HTR-8/SVneo (cell line): ENCODE measurements at regions not wholly inside any gene's neighbourhood (a gene's known extent, or its start where the extent isn't known, plus 50 kb on each side); places are given as distances from the start of the nearest gene placed in this dataset.
"Not testable (repeated sequence)": the region's sequence is repeated elsewhere in the genome, so short reads cannot be mapped to it uniquely, and the experiment has no call there.

ENCODE experiments used
- DNase-seq: peaks from one replicate; pipeline ENCODE4 v3.0.0; 2011; ENCODE audit warnings: low spot score, mixed read lengths; ENCODE audit not compliant: insufficient read length
- FAIRE-seq: peaks from 2 replicates; lab custom pipeline; 2011; peaks lifted over from hg19 to GRCh38; lab: Jason Lieb, UNC

DNA sequence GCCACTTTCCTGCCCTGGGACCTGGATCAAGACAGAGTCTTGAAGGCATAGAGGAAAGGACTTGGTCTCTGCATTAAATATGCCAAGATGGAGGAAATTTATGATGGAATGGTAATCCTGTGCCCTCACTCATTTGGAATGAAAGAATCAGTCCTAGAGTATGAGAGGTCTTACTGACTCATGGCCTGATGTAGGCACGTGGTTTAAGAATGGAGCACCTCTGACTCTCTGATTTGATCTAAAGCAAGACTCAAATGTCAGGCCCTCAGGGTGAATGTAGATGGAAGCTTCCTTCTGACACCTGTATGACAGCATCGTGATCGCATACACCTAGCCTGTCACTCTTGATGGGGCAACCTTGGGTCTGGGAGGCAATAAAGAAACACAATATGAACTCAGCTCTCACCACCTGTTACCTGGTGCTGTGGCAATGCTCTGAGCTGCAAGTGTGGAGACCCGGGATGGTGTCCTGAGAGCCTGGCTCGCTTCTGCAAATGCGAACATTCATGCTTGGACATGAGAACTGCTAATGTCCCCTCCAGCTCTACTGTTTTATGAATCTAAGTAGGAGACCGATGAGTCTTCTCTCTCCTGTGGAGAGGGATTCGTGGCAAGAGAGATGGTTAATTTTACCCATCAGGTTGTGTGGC is 229.9 kb downstream of the ABCC12 start:
- peak; percentile 15 for DNase-seq
- FAIRE-seq = no peak

- DNase-seq (no peak), FAIRE-seq (no peak)
Observed at GRCh38 chr16:47924950-47925349, 230.8 kb downstream of the ABCC12 start.

- FAIRE-seq = no peak
- no peak for DNase-seq
Observed at GRCh38 chr16:47921535-47921934, 234.3 kb downstream of the ABCC12 start.

- DNase-seq (no peak), FAIRE-seq (no peak)
Observed at GRCh38 chr16:47920709-47921108, 235.1 kb downstream of the ABCC12 start.

DNA sequence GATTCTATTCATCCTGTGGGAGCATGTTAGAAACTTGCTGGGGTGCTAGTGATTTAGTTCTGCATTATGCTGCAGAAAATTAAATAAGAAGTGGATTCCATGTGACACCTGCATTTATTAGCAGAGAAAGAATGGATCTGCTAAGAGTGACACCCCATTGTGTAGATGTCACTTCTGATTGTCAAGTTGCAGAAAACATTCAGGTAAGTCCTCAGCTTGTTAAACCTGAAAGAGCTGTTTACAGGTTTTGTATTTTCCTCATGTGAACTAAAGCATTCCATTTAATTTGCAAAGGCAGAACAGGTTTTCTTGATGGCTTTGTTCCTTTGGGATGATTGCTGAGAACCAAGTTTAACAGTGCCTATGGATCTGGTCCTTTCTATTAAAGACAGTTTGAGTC is 238.7 kb downstream of the ABCC12 start:
- peak; percentile 23 for FAIRE-seq

GRCh38 chr16:47916266-47916665 is 239.5 kb downstream of the ABCC12 start:
- DNase-seq (no peak), FAIRE-seq (no peak)

More for the DNA sequence above, 238.7 kb downstream of the ABCC12 start:
- DNase-seq = no peak

GRCh38 chr16:47907109-47907508 is 248.7 kb downstream of the ABCC12 start:
- DNase-seq (no peak), FAIRE-seq (no peak)

DNA sequence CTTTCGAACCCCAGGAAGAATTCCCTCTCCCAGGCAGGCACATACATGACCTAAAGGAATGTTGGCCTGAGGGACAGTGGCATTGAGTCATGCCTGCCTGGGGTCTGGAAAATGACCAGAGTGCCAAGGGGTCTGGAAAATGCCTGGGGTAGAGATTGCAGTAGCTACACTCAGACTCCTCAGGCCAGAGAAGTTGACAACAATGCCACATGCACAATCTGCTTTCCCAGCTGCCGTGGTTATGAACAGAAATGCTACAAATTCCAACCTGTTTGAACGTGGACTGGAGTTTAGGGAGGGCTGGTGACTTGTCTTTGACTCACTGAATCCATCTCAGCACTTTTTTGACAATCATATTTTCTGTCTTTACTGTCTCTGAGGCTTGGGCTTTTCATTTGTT is 250.0 kb downstream of the ABCC12 start:
- DNase-seq = peak; percentile 43
- peak; percentile 44 for FAIRE-seq

- FAIRE-seq (no peak), DNase-seq (no peak)
Observed at GRCh38 chr16:47904691-47905090, 251.1 kb downstream of the ABCC12 start.

GRCh38 chr16:47903470-47903869 is 252.3 kb downstream of the ABCC12 start:
- DNase-seq = no peak
- no peak for FAIRE-seq

GRCh38 chr16:47897105-47897504 is 258.7 kb downstream of the ABCC12 start:
- DNase-seq, FAIRE-seq: not testable (repeated sequence)

DNA sequence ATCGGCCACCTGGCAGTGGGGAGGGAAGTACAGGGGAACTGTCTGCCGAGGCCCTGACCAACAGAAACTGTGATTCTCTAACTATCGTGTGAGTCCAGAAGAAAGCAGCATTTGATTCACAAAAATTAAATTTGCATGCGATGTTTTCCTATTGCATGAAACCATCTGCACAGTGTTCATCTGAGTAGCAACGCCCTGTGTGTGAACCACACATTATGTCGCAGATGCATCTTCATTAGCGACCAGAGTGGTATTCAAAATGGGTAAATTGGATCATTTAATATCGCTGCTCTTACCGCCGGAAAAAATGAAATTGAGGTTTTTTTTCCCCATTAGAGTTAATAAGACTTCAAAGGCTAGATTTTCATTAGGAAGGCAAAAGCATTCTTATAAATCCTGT is 260.6 kb downstream of the ABCC12 start:
- FAIRE-seq (no peak), DNase-seq (no peak)

DNA sequence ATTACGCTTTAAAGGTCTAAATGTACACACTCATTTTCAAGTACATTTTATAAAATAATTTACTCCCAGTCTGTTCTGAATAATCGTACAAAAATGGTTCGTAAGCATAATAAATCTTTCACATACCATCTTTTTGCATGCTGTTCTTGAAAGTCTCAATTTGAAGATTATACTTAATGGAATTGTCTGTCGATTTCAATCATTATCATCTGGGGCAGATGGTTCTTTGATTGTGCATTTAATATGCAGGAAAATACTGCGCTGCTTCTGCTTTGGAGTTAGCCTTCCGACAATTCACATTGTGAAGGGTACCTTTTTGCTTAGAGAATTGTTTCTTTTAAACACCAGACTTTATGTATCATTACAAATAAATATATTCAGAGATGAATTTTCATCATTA is 262.8 kb downstream of the ABCC12 start:
- no peak for DNase-seq
- FAIRE-seq = no peak

- no peak for FAIRE-seq
- no peak for DNase-seq
Observed at GRCh38 chr16:47888734-47889133, 267.1 kb downstream of the ABCC12 start.

DNA sequence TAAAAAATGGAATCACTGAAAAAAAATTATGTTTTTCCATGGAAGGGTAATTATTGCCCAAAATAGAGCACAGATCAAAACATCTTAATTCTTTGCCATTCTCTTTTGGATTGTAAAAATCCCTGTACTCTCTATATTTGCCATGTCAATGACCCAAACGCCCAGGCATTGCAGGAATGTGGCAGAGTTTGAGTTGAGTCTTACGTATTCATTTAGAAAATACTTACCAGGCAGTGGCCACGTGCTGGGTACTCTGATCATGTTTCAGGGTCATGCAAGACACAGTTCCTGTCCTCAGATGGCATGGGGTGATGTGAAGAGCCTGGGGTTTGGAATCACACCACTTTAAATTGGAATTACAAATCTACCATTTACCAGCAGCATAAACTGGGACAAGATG is 267.7 kb downstream of the ABCC12 start:
- peak; percentile 48 for DNase-seq
- no peak for FAIRE-seq

DNA sequence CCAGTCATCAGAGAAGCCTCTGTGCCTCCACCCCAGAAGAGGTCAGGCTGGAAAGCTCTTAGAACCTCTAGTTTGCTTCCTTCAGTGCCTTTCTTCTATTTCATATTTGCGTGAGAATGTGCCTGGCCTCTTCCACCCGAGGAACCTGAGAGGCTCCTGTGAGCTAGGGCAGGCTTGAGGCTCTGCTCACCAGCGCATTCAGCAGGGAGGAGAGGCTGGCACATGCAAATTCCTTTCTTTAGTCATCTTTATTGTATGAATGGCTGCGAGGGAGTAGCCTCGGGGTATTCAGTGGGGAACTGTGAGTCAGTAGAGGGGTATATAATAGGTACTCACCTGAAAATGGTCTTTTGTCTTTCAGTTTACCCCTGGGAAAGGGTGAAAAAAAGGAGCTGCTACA is 268.3 kb downstream of the ABCC12 start:
- FAIRE-seq = no peak
- DNase-seq = peak; percentile 37

GRCh38 chr16:47886631-47887415 is 269.0 kb downstream of the ABCC12 start:
- FAIRE-seq = no peak

GRCh38 chr16:47886139-47886538 is 269.7 kb downstream of the ABCC12 start:
- FAIRE-seq = no peak
- no peak for DNase-seq

More at GRCh38 chr16:47886631-47887415, 269.0 kb downstream of the ABCC12 start:
- no peak for DNase-seq

DNA sequence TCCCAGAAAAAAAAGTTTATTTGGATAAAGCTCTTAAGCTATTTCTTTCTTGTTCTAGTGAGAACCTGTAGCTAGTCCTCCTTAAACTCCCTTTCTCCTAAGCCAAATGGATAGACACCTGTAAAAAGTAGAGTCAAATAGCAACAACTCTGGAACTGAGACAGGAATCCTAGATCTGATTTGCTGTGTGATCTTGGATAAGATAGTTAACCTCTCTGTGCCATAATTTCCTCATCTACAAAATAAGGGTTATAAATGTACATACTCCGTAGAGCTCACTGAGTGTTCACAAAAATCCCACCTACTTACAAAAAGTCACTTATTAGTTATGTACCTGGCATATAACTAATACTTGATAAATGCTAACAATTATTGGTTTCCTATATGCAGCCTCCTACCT is 270.3 kb downstream of the ABCC12 start:
- no peak for FAIRE-seq
- no peak for DNase-seq

DNA sequence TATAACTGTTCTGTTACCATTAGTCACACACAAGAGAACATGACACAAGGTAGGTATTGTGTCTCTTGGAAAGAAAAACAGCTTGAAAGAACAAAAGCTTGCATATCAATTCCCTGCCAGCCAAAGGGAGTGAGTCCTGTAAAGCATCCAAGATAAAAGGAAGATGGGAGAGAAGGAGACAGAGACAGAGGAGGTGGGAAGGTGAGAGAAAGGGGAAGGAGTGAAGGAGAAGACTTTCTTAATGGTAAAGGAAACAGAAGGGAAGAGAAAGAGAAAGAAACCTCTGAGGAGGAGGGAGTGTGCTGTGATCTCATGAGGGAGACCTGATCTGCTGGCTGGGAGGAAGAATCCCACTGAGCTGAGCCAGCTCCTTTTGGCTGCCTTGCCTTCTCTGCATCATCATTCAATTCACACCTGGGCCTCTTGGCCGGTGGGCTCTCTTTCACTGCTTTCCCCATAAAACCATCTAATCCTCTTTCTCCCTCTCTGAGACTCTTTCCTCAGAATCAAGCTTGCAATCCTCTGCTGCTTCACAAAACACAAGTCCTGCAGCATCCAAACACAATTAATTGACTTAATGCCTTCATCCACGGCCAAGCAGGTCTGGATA is 271.6 kb downstream of the ABCC12 start:
- no peak for DNase-seq
- FAIRE-seq = no peak

GRCh38 chr16:47881574-47881973 is 274.2 kb downstream of the ABCC12 start:
- DNase-seq = no peak
- FAIRE-seq = no peak
